Suprapubic skin (tissue), 4 donors: ENCODE measurements at regions not wholly inside any gene's neighbourhood (a gene's known extent, or its start where the extent isn't known, plus 50 kb on each side); places are given as distances from the start of the nearest gene placed in this dataset.

ENCODE experiments used
- DNase-seq, 2 donors: peaks; one replicate each; pipeline ENCODE4 v3.0.0-alpha.2; 2019; ENCODE audit warnings: low spot score in 2 of 2
- H3K27ac ChIP-seq: fragments of 200-600 bp; sonication (generic); one replicate; pipeline ENCODE4 v1.5.1; 2019
- H3K27me3 ChIP-seq: fragments of 200-600 bp; sonication (generic); one replicate; pipeline ENCODE4 v1.5.1; 2019
- H3K36me3 ChIP-seq: fragments of 200-600 bp; sonication (generic); one replicate; pipeline ENCODE4 v1.5.1; 2019
- H3K4me1 ChIP-seq: fragments of 200-600 bp; sonication (generic); one replicate; pipeline ENCODE4 v1.5.1; 2019
- H3K4me3 ChIP-seq: fragments of 200-600 bp; sonication (generic); one replicate; pipeline ENCODE4 v1.5.1; 2019; ENCODE audit warnings: mild to moderate bottlenecking
- H3K9me3 ChIP-seq: fragments of 200-600 bp; sonication (generic); one replicate; pipeline ENCODE4 v1.5.1; 2019
- CTCF ChIP-seq, 2 donors: fragments of 200-600 bp in 1 of 2; fragments of 450-650 bp in 1 of 2; sonication (generic) in 1 of 2; IDR thresholded peaks; one replicate each; pipeline ENCODE4 v1.5.1; 2016 to 2019; ENCODE audit warnings: antibody characterized with exemption in 2 of 2, mild to moderate bottlenecking in 1 of 2, moderate library complexity in 1 of 2
- EP300 ChIP-seq: sonication (generic); formaldehyde crosslinking; IDR thresholded peaks from one replicate; pipeline ENCODE4 v1.6.1; 2017; ENCODE audit warnings: antibody characterized with exemption
- POLR2A ChIP-seq, 2 donors: fragments of 450-650 bp; IDR thresholded peaks; one replicate each; pipeline ENCODE4 v1.6.1; 2017; ENCODE audit warnings: antibody characterized with exemption in 2 of 2, mild to moderate bottlenecking in 2 of 2, moderate library complexity in 2 of 2
- POLR2AphosphoS5 ChIP-seq, 3 donors: sonication (generic); formaldehyde crosslinking; IDR thresholded peaks; one replicate each; pipeline ENCODE4 v1.6.1; 2017; ENCODE audit warnings: antibody characterized with exemption in 3 of 3
- WGBS: methylation state at CpG from one replicate; pipeline ENCODE4 v1.1.5; 2018; 5-methylcytosine and 5-hydroxymethylcytosine counted together

GRCh38 chr3:117103675-117104074, 394.1 kb downstream of the TUSC7 start:
- no peaks in the 10 kb centered on the region for H3K4me1 ChIP-seq
- H3K36me3 ChIP-seq = no peaks in the 10 kb centered on the region
- H3K9me3 ChIP-seq = no peaks in the 10 kb centered on the region
- no peak overlapping the region for H3K27ac ChIP-seq
- 42% methylated on average over 3 of the region's 3 CpGs for WGBS
- no peak overlapping the region for H3K4me3 ChIP-seq
- DNase-seq = no peak
- no peaks in the 10 kb centered on the region for H3K27me3 ChIP-seq
- TF ChIP-seq CTCF (IDR thresholded peaks at IDR 0.05) (no peak), POLR2AphosphoS5 (IDR thresholded peaks at IDR 0.05) (no peak), POLR2A (IDR thresholded peaks at IDR 0.05) (no peak), EP300 (no peak)

GRCh38 chr3:117104381-117104780, 394.8 kb downstream of the TUSC7 start:
- Histone ChIP-seq H3K4me1 (no peaks in the 10 kb centered on the region), H3K9me3 (no peaks in the 10 kb centered on the region), H3K36me3 (no peaks in the 10 kb centered on the region), H3K27me3 (no peaks in the 10 kb centered on the region), H3K4me3 (no peak overlapping the region), H3K27ac (no peak overlapping the region)
- DNase-seq = no peak
- no peak for TF ChIP-seq CTCF (IDR thresholded peaks at IDR 0.05)
- 49% methylated on average over 2 of the region's 2 CpGs for WGBS

GRCh38 chr3:117104792-117105191, 395.2 kb downstream of the TUSC7 start:
- TF ChIP-seq POLR2AphosphoS5 (IDR thresholded peaks at IDR 0.05) (no peak), CTCF (IDR thresholded peaks at IDR 0.05) (no peak), EP300 (no peak), POLR2A (IDR thresholded peaks at IDR 0.05) (no peak)
- Histone ChIP-seq H3K4me3 (no peak overlapping the region), H3K27me3 (no peaks in the 10 kb centered on the region), H3K36me3 (no peaks in the 10 kb centered on the region), H3K9me3 (no peaks in the 10 kb centered on the region), H3K27ac (no peak overlapping the region), H3K4me1 (no peaks in the 10 kb centered on the region)
- WGBS = 84% methylated on average over 4 of the region's 4 CpGs
- no peak for DNase-seq

- 48% methylated on average over 5 of the region's 5 CpGs for WGBS
- TF ChIP-seq POLR2AphosphoS5 (IDR thresholded peaks at IDR 0.05) (no peak), POLR2A (IDR thresholded peaks at IDR 0.05) (no peak), EP300 (no peak), CTCF (IDR thresholded peaks at IDR 0.05) (no peak)
- H3K4me1 ChIP-seq = no peaks in the 10 kb centered on the region
- no peaks in the 10 kb centered on the region for H3K36me3 ChIP-seq
- H3K4me3 ChIP-seq = no peak overlapping the region
- H3K27ac ChIP-seq = no peak overlapping the region
- no peaks in the 10 kb centered on the region for H3K9me3 ChIP-seq
- no peak for DNase-seq
- H3K27me3 ChIP-seq = no peaks in the 10 kb centered on the region
Measured at GRCh38 chr3:117105686-117106085, 396.1 kb downstream of the TUSC7 start.

GRCh38 chr3:117106396-117106795, 396.8 kb downstream of the TUSC7 start:
- WGBS = 85% methylated on average over 2 of the region's 2 CpGs
- no peak for DNase-seq
- Histone ChIP-seq H3K27me3 (no peaks in the 10 kb centered on the region), H3K9me3 (no peaks in the 10 kb centered on the region), H3K4me3 (no peak overlapping the region), H3K27ac (no peak overlapping the region), H3K36me3 (no peaks in the 10 kb centered on the region), H3K4me1 (no peaks in the 10 kb centered on the region)
- TF ChIP-seq CTCF (IDR thresholded peaks at IDR 0.05) (no peak), POLR2A (IDR thresholded peaks at IDR 0.05) (no peak), EP300 (no peak), POLR2AphosphoS5 (IDR thresholded peaks at IDR 0.05) (no peak)
